ENCODE measurements at regions not wholly inside any gene's neighbourhood (a gene's known extent, or its start where the extent isn't known, plus 50 kb on each side); places are given as distances from the start of the nearest gene placed in this dataset.

DNA sequence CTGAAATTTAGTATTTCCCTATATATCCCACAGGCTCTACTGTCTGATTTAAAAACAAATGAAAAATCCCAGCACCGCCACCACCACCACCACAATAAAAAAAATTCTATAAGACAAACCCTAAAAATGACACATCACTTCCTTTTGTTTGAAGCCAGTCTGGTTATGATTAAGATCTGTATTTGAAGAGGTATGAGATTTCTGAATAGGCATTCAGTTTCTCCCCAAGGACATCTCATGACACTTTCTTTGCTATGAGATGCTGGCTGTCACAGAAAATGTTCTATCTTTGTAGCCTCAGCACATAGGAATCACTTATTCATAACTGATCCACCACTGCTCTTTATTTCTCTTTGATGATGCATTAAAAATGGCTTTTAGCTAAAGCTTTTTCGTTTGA is 1071.0 kb downstream of the SLC6A15 start:
- DNase-seq (ENCODE audit: low spot score), result no peak

DNA sequence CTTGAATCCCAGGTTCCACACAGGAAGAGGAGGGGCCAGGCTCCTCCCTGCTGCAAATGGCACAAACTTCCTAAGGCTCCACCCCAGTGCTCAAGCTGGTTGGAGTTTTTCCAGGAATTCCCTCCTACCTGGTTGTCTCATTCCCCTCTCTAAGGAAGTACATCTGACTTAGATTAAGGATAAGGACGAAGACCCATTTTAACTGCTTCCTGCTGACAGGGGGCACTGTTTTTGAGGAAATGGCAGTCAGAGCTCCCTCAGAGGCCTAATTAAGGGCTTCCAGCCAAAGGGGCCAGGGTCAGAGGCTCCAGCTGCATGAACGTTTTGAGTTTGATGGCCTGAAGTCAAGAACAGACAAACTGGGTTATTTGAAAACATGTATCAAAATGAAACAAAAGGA is 1084.7 kb downstream of the SLC6A15 start:
- peak; percentile 16 for DNase-seq (ENCODE audit: low spot score)

DNA sequence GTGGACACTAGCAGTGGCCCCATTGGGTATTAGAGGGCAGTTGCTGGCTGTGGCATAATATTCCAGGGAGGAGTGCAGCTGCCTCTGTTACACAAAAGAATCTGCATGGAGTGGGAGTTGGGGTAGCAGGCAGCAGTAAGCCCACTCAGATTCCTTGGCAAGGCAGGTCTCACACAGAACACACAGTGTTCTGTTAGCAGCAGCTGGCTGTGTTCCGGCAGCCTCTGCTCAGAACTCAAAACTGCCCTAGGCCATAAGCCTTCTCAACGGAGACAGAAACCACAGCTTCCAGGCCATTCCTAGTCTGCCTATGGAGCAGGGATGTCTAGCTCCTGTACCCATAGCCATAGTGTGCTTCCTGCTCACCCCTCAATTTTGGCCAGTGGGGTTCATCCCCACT is 1085.4 kb downstream of the SLC6A15 start:
- no peak for DNase-seq (ENCODE audit: low spot score)

DNA sequence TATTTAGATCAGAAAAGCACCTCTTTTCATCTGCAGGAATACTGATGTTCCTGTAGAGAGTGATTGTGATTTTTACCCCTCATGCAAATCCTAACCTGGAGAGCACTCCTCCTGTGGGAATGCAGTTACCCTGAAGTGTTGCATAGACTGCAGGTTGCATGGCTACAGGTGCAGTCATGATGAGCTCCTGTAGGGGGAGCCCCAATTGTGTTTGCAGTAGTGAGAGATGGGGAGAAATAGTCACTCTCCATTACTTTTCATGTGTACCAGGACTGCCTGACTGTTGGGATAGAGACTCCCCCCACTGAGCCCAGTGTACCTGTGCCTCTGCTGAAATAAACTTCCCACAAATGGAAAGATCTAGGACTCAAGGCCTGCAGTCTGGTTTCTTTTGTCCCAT is 1086.5 kb downstream of the SLC6A15 start:
- DNase-seq (ENCODE audit: low spot score), result peak; percentile 15

DNA sequence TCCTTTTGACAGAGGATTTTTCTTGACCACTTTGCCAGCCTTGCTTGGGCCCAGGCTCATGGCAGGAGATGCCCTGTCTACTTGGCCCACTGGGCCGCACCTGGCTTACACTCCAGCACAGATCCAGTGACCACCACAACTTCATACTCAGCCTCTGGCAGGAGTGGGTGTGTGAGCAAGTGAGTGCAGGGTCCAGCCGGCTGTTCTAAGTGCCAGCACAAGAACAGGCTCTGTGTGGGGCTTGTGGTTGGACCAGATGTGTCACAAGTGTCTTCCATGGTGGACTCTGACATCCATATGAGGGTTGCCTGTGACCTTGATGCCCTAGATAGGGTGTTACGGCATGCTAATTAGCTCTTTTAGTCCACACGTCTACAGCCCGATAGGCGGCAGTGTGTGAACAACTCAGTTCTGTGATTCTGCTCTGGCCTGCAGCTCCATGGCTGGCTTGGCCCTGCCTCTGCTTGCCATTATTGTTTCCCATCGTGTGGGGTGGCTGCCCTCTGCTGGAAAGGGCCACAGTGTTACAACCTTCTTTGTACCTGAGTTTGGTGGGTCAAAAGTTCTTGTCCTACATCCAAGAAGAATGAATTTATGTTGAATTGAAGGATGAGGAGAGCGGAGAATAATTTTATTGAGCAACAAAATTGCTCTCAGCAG is 1089.1 kb downstream of the SLC6A15 start:
- peak; percentile 51 for DNase-seq (ENCODE audit: low spot score)

DNA sequence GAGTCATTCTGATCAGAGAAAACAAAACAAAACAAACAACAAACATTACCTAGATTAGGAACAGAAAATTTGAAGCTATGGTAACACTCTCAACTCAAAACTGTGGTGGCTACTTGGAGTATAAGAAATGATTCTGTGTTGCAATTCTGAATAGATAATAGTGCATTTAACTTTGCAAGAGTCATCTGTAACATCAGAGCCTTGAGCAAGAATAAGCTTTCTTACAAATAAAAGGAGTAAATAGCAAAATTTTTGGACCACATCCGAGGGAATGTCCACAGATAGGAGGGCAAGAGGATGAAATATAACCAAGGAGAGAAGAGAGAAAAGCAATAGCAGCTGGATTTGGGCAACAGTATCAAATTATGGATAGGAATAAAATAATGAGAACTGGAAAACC is 1090.6 kb downstream of the SLC6A15 start:
- DNase-seq (ENCODE audit: low spot score), result no peak

DNA sequence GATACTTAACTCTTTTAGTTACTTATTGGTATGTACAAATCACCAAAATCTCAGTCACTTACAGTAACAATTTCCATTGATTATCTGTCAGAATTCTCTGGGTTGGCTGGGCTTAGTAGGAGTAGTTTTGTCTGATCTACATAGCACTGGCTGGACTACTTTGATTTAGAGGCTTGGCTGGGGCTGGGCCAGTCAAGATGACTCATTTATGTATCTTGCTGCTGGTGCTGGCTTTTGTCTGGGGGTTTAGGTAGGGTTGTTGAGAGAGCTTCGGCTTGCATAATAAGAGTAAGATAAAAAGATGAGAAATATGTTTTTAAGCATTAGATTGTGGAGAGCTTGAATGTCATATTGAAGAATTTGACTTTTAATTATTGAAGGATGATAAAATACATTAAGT is 1093.7 kb downstream of the SLC6A15 start:
- DNase-seq (ENCODE audit: low spot score), result no peak

DNA sequence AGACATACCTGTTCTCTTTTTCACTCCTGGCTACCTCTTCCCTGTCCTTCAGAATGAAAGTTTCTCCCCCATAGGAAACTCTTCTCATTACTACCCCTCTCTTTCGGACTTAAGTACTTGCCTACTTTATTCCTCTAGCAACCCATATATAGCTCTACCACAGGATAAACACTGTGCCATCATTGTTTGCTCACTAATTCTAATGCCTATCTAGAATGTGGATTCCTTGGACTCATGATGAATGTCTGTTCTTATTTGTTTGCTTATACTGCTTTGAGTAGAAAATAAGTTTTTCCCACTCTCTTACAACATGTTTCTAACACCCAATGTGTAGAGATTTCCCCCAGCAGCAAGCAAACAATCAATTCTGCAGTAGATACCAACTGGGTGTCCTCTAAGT is 1094.9 kb downstream of the SLC6A15 start:
- no peak for DNase-seq (ENCODE audit: low spot score)

DNA sequence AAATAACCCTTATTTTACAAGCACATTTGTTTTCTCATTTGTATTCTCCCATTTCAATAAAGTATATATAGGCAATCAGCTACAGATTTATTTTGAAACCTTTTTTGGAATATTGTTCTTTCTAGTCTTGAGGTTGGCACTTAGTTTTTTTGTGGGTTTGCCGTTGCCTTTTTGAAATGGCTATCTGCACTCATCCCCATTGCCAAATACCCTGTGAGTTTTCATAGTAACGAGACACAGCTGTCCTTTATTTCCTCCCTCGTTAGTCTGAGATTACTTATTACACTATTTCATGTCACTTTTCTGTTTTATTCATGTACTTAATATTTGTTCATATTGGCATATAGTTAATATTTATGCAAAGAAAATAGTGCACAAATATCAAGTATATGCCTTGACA is 1104.0 kb downstream of the SLC6A15 start:
- no peak for DNase-seq (ENCODE audit: low spot score)

DNA sequence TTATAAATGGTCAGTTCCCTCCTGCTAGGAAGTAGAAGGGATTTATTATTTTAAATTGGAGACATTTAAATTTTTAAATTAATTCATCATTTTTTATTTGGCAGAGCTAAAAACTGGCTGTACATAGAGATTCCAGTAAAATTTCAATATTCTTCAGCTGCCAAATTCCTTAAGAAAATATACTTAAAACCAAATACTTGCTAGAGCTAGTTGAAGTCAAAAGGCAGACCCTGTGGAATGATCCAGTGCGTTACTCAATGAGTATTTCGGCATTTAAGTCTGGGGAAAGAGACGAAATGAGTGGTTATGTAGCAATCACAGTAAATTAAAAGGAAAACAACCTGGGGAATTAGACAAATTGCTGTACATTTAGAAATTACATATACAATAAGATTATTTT is 1104.7 kb downstream of the SLC6A15 start:
- no peak for DNase-seq (ENCODE audit: low spot score)

DNA sequence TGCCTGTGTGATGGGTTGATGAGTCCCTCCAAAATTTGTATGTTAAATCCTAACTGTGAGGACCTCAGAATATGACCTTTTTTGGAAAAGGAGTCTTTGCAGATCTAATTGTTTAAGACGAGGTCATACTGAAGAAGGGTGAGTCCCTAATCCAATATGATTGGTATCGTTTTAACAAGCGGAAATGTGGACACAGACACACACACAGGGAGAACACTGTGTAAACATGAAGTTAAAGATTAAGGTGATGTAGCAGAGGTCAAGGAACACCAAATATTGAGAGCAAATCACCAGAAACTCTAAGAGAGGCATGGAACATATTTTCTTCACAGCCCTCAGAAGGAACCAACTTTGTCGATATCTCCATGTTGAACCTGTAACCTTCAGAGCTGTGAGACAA is 1106.7 kb downstream of the SLC6A15 start:
- DNase-seq (ENCODE audit: low spot score), result no peak

DNA sequence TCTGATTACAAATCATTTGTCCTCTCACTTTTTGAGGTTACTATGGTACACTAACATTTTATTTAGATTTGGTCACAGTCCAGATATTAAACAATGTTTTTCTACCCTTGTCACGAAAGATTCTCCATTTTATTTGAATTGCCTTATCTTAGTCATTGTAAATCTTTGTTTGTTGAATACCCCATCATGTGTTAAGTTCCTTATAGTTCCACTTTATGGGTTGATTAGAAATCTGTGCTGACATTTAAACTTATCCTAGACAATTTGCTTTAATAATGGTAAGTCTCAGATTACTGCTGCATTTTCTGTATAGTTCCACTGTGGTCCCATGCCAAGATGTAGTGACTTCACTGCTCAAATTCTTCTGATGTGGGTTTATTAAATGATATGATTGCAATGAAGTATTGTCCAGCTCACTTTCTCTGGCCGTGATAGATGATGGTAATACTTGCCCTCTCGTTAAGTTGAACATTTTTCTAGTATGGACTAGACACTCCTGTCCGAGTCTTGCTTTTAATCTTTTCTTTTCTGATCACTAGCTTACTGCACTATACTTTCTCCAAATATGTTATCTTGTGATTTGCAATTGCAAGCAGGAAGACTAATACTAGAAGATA is 1107.3 kb downstream of the SLC6A15 start:
- DNase-seq (ENCODE audit: low spot score), result no peak

DNA sequence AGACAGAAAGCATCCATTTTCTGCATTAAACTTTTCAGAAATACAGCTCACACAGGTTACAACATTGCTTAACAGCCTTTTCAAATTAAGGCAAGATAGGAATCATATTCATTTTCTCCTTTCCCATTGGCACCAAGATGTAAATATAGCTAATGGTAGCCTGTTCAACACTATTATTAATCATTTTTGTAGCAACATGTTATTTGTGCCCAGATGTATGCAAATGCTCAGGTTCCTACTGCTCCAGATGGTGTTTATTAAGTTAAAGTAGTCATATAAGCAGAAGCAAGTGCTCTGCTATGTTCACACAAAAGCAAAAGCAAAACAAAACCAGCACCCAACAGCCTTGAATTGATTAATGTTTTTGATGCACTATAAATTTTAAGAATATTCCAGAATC is 1110.6 kb downstream of the SLC6A15 start:
- no peak for DNase-seq (ENCODE audit: low spot score)

DNA sequence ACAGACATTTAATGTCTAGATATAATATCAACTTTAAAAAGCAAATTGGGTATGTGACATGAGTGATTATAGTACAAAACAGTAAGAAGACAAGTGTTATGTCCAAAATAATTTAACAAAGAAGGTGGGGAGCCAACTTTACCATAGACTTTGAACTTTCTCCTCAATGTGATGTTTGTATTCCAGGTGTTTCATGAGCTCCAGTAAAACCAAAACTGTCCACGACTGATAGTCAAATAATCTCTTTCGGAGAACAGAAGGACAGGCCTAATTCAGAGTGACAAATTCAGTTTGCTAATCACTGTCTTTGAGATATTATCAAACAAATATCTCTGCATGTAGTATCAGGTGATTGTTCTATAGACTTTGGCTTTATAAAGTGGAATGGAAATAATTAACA is 1112.6 kb downstream of the SLC6A15 start:
- DNase-seq (ENCODE audit: low spot score), result no peak

DNA sequence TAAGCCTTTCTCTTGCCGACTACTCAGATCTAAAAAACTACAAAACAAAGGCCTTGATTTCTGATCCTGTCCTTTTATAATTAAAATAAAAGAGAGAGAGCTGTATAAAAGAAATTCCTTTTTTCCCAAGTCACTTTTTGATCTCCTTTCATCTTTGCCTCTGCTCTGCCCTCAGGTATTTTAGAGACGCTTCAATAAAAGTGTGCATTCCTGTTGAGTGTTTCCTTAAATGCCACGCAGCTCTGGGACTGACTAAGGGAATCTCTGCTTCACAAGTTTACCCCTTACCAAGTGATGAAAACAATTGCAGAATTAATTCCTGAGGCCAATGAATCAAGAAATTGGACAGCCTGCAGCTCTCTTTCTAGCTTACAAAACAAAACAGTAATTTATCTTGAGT is 1109.8 kb downstream of the TMTC2 start:
- no peak for DNase-seq (ENCODE audit: low spot score)

DNA sequence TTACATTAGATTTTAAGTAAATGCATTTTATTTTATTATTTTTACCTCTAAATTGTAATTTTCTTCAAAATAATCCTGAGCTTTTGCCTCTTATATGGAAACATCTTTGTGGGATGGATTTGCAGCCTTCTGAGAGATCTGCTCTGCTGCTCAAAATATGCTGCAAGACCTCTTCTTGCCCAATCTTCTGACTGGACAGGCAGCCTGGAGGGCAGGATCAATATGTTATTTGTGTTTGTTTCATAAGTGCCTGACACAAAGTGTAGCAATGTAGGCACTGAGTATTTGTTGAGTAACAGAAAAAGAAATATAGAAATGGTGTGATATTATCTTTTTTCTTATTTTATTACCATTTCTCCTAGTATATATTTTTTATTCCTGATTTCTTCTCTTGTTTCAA is 1106.9 kb downstream of the TMTC2 start:
- DNase-seq (ENCODE audit: low spot score), result no peak

DNA sequence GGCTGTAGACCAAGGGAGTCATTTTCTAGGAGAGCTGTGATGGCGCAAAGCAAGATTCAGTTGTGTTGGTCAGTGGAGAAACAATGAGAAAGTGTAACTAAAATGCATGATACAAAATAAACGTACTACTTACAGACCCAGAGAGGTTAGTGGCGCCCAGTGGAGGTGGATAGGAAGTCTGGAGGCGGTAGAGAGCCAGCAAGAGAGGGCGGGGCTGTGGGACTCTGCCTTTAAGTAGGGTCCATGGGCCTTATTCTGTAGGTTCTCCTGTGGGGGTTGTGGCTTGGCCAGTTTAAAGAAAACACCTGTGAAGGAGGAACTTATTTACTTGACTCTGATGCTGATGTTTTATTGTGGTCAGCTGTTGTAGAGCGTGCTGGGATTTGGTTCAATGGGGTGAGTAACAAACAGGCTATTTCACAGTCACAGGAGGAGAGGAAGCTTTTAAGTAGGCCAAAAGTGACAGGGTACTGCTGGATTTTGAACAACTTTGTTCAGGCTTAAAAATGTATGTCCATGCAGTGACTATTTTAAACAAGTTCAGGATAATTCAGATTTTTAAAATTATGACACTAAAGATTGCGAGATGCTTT is 1097.7 kb downstream of the TMTC2 start:
- DNase-seq (ENCODE audit: low spot score), result no peak

DNA sequence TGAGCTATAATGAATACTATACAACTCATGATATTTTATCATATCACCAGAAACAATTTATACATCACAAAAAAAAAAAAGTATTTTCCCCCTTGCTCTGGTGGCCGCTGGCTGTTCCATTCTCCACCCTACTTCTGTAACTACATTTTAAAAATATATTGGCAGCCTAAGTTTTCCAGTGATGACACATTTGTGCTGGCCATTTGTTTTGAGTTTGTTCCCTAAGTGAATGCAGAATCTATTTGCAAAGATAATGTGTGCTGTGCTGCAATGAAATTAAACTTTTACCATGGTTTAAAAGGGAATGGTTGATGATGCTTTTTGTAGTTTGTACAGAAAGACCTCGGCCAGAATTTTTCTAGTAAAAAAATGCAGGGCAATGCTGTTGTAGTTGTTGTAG is 1092.8 kb downstream of the TMTC2 start:
- DNase-seq (ENCODE audit: low spot score), result no peak

DNA sequence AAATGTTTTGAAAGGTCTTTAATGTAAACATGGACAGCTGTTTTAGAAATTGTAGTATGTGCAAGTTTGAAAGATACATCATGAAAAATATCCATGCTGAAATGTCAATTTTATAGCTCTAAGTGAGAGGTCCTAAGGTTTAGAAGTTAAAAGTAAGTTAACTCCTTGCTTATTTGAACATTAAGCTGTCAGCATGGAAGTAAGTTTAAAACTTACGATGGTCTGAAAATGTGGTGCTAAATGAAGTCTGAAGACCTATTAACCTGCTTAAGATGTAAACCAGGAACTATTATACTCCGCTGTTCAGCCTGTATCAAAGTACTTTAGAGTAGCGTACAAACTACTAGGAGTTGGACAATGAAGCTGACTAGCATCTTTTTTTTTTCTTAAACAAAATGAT is 1082.4 kb downstream of the TMTC2 start:
- DNase-seq (ENCODE audit: low spot score), result no peak

DNA sequence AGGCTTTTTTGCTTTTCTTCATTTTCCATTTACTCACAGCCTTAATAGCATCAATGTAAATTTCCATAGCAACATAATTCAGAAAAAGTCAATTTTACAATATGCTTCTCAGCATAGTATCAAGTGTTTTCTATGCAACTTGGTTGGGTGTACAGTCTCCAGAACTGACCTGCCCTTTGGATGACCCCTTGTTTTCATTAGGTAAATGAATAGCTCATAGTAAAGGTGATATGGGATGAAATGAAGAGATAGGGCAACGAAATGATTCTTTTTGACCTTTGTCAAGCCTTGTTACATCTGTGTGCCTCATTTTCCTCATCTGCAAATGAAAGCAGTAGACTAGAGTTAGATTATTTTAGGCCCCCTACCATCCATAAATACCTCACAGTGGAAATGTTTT is 1081.0 kb downstream of the TMTC2 start:
- no peak for DNase-seq (ENCODE audit: low spot score)

DNA sequence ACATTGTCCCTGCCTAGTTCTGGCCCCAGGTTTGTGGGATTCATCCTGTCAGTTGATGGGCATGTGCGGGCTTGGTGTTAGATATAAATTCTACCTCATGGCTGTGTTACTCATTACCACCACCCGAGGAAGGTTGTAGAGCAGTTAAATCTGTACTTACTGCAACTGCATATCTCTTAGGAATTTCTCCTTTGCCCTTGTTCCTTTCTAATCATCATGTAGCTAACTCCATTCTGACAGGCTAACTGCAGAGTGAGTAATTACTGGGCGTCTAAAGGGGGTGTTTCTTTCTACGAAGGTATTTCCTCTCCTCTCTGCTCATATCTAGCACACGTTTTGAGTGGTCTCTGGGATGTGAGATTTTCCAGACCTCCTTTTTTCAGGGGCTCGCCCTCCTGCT is 1076.7 kb downstream of the TMTC2 start:
- DNase-seq (ENCODE audit: low spot score), result no peak

DNA sequence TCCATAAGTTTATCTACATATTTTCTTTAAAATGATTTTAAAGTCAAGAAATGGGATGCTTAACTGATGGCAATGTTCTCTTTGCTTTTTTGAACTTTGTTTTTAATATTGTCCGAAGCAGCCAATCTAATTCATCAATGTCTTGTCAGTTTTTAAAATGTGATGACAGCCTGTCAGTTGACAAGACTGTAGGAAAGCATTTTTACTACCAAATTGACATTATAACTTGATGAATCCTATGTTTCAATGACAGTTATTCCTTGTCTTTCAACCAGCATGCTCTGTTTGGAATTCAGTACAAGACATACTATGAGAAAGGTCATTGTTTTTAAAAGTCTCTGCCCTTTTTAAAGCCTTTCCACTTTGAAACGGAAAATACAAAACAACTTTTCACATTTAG is 1073.2 kb downstream of the TMTC2 start:
- no peak for DNase-seq (ENCODE audit: low spot score)

DNA sequence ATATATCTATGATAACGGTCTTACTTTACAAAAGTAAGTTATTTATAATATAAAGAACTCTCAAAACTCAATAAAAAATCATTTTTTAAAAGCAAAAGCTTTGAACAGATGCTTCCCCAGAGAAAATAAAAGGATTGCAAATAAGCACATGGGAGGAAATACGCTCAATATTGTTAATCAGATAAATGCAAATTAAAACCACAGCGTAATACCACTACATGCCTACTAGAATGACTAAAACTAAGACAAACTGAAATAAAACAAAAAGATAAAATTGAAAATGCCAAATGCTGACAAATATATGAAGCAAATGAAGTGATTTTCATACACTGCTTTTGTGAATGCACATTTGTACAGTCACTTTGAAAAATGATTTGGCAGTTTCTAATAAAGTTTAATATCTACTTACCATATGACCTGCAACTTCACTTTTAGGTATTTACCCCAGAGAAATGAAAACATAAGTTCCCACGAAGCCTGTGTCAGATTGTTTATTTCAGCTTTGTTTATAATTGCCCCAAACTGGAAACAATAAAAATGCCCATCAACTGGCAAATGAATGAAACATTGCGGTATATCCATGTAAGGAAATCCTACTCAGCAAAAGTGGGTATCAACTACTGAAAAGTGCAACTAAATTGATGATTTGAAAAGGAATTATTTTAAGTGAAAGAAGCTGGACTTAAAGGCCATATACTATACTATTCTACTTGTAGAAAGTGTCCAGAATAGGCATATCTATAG is 1072.4 kb downstream of the TMTC2 start:
- DNase-seq (ENCODE audit: low spot score), result no peak
